K562 (cell line): ENCODE measurements at regions not wholly inside any gene's neighbourhood (a gene's known extent, or its start where the extent isn't known, plus 50 kb on each side); places are given as distances from the start of the nearest gene placed in this dataset.

ENCODE experiments used
- ATAC-seq: fragments of 200-7000 bp; cut with Tn5 transposase; 3 replicates; pipeline ENCODE4 v1.9.1; 2020; ENCODE audit warnings: moderate library complexity
- BruUV-seq: library from RNA; stranded (reverse); fragments of 400-500 nt; replicated peaks from 2 replicates; lab custom pipeline; 2021; lab: Mats Ljungman, UMichigan
- CTCF ChIA-PET: fragments of 300-600 bp; formaldehyde crosslinking; extraction: SDS; loops from one replicate; lab custom pipeline; 2021; ENCODE audit warnings: low intra/inter-chr PET ratio; lab: Yijun Ruan, JAX
- POLR2A ChIA-PET: fragments of 300-600, 350-650 bp; sonication (Branson Sonifier 250); formaldehyde crosslinking; extraction: SDS; loops from one replicate; lab custom pipeline; 2021; ENCODE audit warnings: antibody characterized with exemption, inconsistent platforms; lab: Yijun Ruan, JAX
- DNase-seq, 4 experiments: peaks; one replicate each; pipeline versions ENCODE4 v3.0.0 to v3.0.0-alpha.2; 2011 to 2018; ENCODE audit warnings: low spot score in 3 of 4, mixed read lengths in 3 of 4; ENCODE audit errors: extremely low read depth in 1 of 4
- FAIRE-seq: peaks from 2 replicates; lab custom pipeline; 2011; peaks lifted over from hg19 to GRCh38; lab: Jason Lieb, UNC
- H2AFZ ChIP-seq: 2 replicates; pipeline ENCODE4 v1.6.0; 2011; ENCODE audit warnings: low read depth, low read length, control low read depth, inconsistent platforms
- H3K27ac ChIP-seq: fragments of 200-600 bp; 3 replicates; pipeline ENCODE4 v1.8.0; 2011; ENCODE audit warnings: low read depth, mild to moderate bottlenecking, control low read depth, inconsistent platforms, low read length, moderate library complexity, mixed read lengths; ENCODE audit errors: extremely low read depth
- H3K27me3 ChIP-seq, 2 experiments: fragments of 300-600 bp in 1 of 2; 2 replicates in 1 of 2; 3 replicates in 1 of 2; pipeline versions ENCODE4 v1.6.0 to v1.8.0; 2011; ENCODE audit warnings: inconsistent platforms in 2 of 2, low read length in 2 of 2, mild to moderate bottlenecking in 1 of 2, mixed read lengths in 1 of 2, moderate library complexity in 1 of 2; ENCODE audit not compliant: control insufficient read depth in 2 of 2, insufficient read depth in 2 of 2
- H3K36me3 ChIP-seq: fragments of 300-600 bp; 3 replicates; pipeline ENCODE4 v1.8.0; 2011; ENCODE audit warnings: mild to moderate bottlenecking, low read length, inconsistent platforms; ENCODE audit not compliant: control insufficient read depth, insufficient read depth
- H3K4me1 ChIP-seq, 2 experiments: fragments of 200-600 bp in 1 of 2; replicated peaks in 1 of 2; 2 replicates in 1 of 2; 3 replicates in 1 of 2; pipeline versions ENCODE4 v1.5.1 to v1.8.0; 2011; ENCODE audit warnings: inconsistent platforms in 2 of 2, low read length in 2 of 2, mild to moderate bottlenecking in 1 of 2, mixed read lengths in 1 of 2, moderate library complexity in 1 of 2; ENCODE audit not compliant: control insufficient read depth in 2 of 2, insufficient read depth in 2 of 2
- H3K4me2 ChIP-seq: 2 replicates; pipeline ENCODE4 v1.6.1; 2011; ENCODE audit warnings: low read length, control low read depth, inconsistent platforms, mixed read lengths; ENCODE audit not compliant: insufficient read depth
- H3K4me3 ChIP-seq: fragments of 200-600 bp; sonication (generic), shearing (Covaris generic); 2 replicates; pipeline ENCODE4 v1.5.1; 2016; ENCODE audit warnings: control low read depth, inconsistent platforms
- H3K79me2 ChIP-seq: fragments of 200-600 bp; 3 replicates; pipeline ENCODE4 v1.8.0; 2011; ENCODE audit warnings: low read length, inconsistent platforms; ENCODE audit not compliant: control insufficient read depth, insufficient read depth
- H3K9ac ChIP-seq, 2 experiments: 2 replicates each; pipeline versions ENCODE4 v1.6.0 to v1.6.1; 2011; ENCODE audit warnings: low read depth in 2 of 2, low read length in 2 of 2, control low read depth in 1 of 2, inconsistent platforms in 1 of 2, mild to moderate bottlenecking in 1 of 2, mixed read lengths in 1 of 2; ENCODE audit not compliant: insufficient read depth in 1 of 2
- H3K9me1 ChIP-seq: one replicate; pipeline ENCODE4 v1.6.0; 2011; ENCODE audit warnings: inconsistent platforms, mild to moderate bottlenecking, low read length, moderate library complexity; ENCODE audit not compliant: control insufficient read depth, insufficient read depth
- H3K9me3 ChIP-seq: replicated peaks from 2 replicates; pipeline ENCODE4 v1.5.1; 2011; ENCODE audit warnings: low read depth, low read length, inconsistent platforms; ENCODE audit not compliant: control insufficient read depth, insufficient read depth
- H4K20me1 ChIP-seq: replicated peaks from 2 replicates; pipeline ENCODE4 v1.6.1; 2011; ENCODE audit warnings: low read length, inconsistent platforms, mixed read lengths; ENCODE audit not compliant: control insufficient read depth, insufficient read depth
- ARID1B ChIP-seq: fragments of 450-650 bp; IDR thresholded peaks from 2 replicates; pipeline ENCODE4 v1.6.1; 2016; ENCODE audit warnings: antibody characterized with exemption, mild to moderate bottlenecking, inconsistent platforms
- C11orf30 ChIP-seq: fragments of 450-650 bp; IDR thresholded peaks from 2 replicates; pipeline ENCODE4 v1.6.1; 2016; ENCODE audit warnings: low read depth, mild to moderate bottlenecking
- CBFA2T2 ChIP-seq: fragments of 450-650 bp; conservative IDR thresholded peaks from 2 replicates; pipeline ENCODE4 v1.6.1; 2017; ENCODE audit warnings: mild to moderate bottlenecking
- CHD2 ChIP-seq: IDR thresholded peaks from 2 replicates; pipeline ENCODE4 v1.6.1; 2011; ENCODE audit warnings: low read depth, low read length
- EGR1 ChIP-seq: fragments of 450-650 bp; conservative IDR thresholded peaks from 2 replicates; pipeline ENCODE4 v1.6.1; 2017; ENCODE audit warnings: mild to moderate bottlenecking
- ETV1 ChIP-seq: fragments of 450-650 bp; conservative IDR thresholded peaks from 2 replicates; pipeline ENCODE4 v1.6.1; 2016; ENCODE audit warnings: missing genetic modification characterization, control low read depth, low read depth, missing compliant biosample characterization
- KDM5B ChIP-seq: fragments of 200-600 bp; sonication (generic); IDR thresholded peaks from 2 replicates; pipeline ENCODE4 v1.6.1; 2012; ENCODE audit warnings: low read depth, mild to moderate bottlenecking, moderate library complexity, low read length, control low read depth, inconsistent platforms; ENCODE audit not compliant: insufficient replicate concordance
- LCOR ChIP-seq: sonication (generic); formaldehyde crosslinking; IDR thresholded peaks from 2 replicates; pipeline ENCODE4 v1.8.0; 2022; ENCODE audit warnings: mild to moderate bottlenecking, missing genetic modification reagents
- MTA3 ChIP-seq: fragments of 450-650 bp; formaldehyde crosslinking; IDR thresholded peaks from 2 replicates; pipeline ENCODE4 v1.6.1; 2017; ENCODE audit warnings: mild to moderate bottlenecking, borderline replicate concordance
- PBX2 ChIP-seq, 2 experiments: IDR thresholded peaks in 1 of 2; conservative IDR thresholded peaks in 1 of 2; 2 replicates each; pipeline ENCODE4 v1.6.1; 2016; ENCODE audit warnings: low read depth in 2 of 2, mild to moderate bottlenecking in 1 of 2, missing compliant biosample characterization in 1 of 2, missing genetic modification characterization in 1 of 2, moderate library complexity in 1 of 2
- RBM34 ChIP-seq: fragments of 200-400 bp; formaldehyde crosslinking; IDR thresholded peaks from 2 replicates; pipeline ENCODE4 v1.6.1; 2018; ENCODE audit warnings: low read length, borderline replicate concordance; ENCODE audit not compliant: insufficient read depth
- TCF7 ChIP-seq: sonication (generic); IDR thresholded peaks from 2 replicates; pipeline ENCODE4 v1.6.1; 2016; ENCODE audit warnings: antibody characterized with exemption, borderline replicate concordance
- TRIM24 ChIP-seq, 2 experiments: fragments of 450-650 bp; IDR thresholded peaks; 2 replicates each; pipeline ENCODE4 v1.6.1; 2016
- ZKSCAN1 ChIP-seq: fragments of 150-350 bp; IDR thresholded peaks from 2 replicates; pipeline ENCODE4 v1.6.1; 2016; ENCODE audit warnings: low read depth, low read length
- ZNF175 ChIP-seq: fragments of 200-800 bp; sonication (Bioruptor generic); IDR thresholded peaks from 2 replicates; pipeline ENCODE4 v1.6.1; 2016; ENCODE audit warnings: low read depth, mild to moderate bottlenecking, missing genetic modification characterization, missing compliant biosample characterization
- ZNF589 ChIP-seq: fragments of 200-800 bp; sonication (Bioruptor generic); IDR thresholded peaks from 2 replicates; pipeline ENCODE4 v1.6.1; 2016; ENCODE audit warnings: low read depth, missing genetic modification characterization, missing compliant biosample characterization
- WGBS: fragments of 100-300 bp; shearing (Covaris generic); methylation state at CpG from one replicate; pipeline ENCODE4 v1.1.6; 2016; ENCODE audit warnings: low coverage, mixed read lengths; ENCODE audit not compliant: insufficient coverage; ENCODE audit errors: missing lambda C conversion rate; 5-methylcytosine and 5-hydroxymethylcytosine counted together
- in situ Hi-C: fragments of 300-500 bp; cut with MboI; formaldehyde crosslinking; loops from 4 replicates; pipeline ENCODE4 v1.15.0; 2018; ENCODE audit warnings: inconsistent platforms, mixed read lengths
- intact Hi-C: fragments of 100-400 bp; cut with micrococcal nuclease; formaldehyde crosslinking; loops from 2 replicates; pipeline ENCODE4 v1.14.2; 2022

DNA sequence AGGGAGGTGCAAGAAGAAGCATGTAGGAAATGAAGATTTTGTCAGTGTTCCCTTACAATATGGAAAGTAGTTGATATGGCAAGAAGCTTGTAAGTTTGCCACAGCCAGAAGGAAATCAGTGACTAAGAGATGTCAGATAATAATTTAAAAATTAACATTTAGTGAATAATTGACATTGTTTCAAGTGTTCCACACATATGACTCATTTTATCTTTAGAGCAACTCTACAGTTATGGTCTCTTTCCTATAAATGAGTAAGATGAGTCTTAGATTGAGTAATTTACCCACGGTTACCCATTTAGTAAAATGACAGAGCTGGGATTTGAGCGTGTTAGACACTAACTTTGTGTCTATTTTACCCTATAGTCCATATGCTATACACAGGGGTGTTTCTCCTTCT, 300.3 kb upstream of the IRS4 start:
- DNase-seq (no peak), FAIRE-seq (no peak), ATAC-seq (no peak)
- intact Hi-C loops (no loop called here), in situ Hi-C loops (no loop called here)
- Histone ChIP-seq H3K4me1 (no peaks in the 10 kb centered on the region), H3K9me3 (no peaks in the 10 kb centered on the region), H3K79me2 (no peaks in the 10 kb centered on the region)
- POLR2A ChIA-PET: no interaction called here
- 0% methylated on average over 2 of the region's 2 CpGs for WGBS
- no TSS peak for BruUV-seq
- TF ChIP-seq TCF7 (no peak), ARID1B (no peak), ZNF589 (CRISPR knock-in tag) (no peak), RBM34 (no peak), MTA3 (no peak)
- TF ChIP-seq, all 486 proteins: peak for 0
- Histone ChIP-seq H3K36me3 (no peaks in the 10 kb centered on the region), H3K9ac (no peak overlapping the region), H3K9me1 (no peaks in the 10 kb centered on the region), H3K4me3 (no peak overlapping the region), H2AFZ (no peak overlapping the region), H3K27ac (no peak overlapping the region), H4K20me1 (no peaks in the 10 kb centered on the region), H3K4me2 (no peak overlapping the region), H3K27me3 (no peaks in the 10 kb centered on the region)
- CTCF ChIA-PET: no interaction called here

- no peak overlapping the region for H3K27ac ChIP-seq
- intact Hi-C loops: no loop called here
- FAIRE-seq (no peak), ATAC-seq (no peak), DNase-seq (no peak)
- no peak overlapping the region for H3K9ac ChIP-seq
- no peaks in the 10 kb centered on the region for H3K4me1 ChIP-seq
- TF ChIP-seq ZKSCAN1 (no peak), KDM5B (no peak), C11orf30 (no peak), ETV1 (no peak), LCOR (CRISPR knock-in tag) (no peak), EGR1 (no peak), CBFA2T2 (no peak), ZNF175 (CRISPR knock-in tag) (no peak), PBX2 (CRISPR knock-in tag; IDR thresholded peaks at IDR 0.05; ENCODE audit: low read depth) (no peak), PBX2 (tag; conservative IDR thresholded peaks at IDR 0.05; ENCODE audit: low read depth) (no peak), TRIM24 (IDR thresholded peaks at IDR 0.05) (no peak), CHD2 (no peak)
- TF ChIP-seq, all 486 proteins: peak for 0
- no peaks in the 10 kb centered on the region for H3K79me2 ChIP-seq
- no peaks in the 10 kb centered on the region for H3K9me1 ChIP-seq
- H2AFZ ChIP-seq: no peak overlapping the region
- H3K27me3 ChIP-seq: no peaks in the 10 kb centered on the region
- ChIA-PET CTCF (no interaction called here), POLR2A (no interaction called here)
- BruUV-seq: no TSS peak
- no peak overlapping the region for H3K4me2 ChIP-seq
- H3K36me3 ChIP-seq: no peaks in the 10 kb centered on the region
- no peak overlapping the region for H3K4me3 ChIP-seq
- no peaks in the 10 kb centered on the region for H4K20me1 ChIP-seq
- no peaks in the 10 kb centered on the region for H3K9me3 ChIP-seq
- in situ Hi-C loops: no loop called here
Measured at GRCh38 chrX:108993909-108994308, 257.5 kb upstream of the IRS4 start.
